ENCODE measurements at regions not wholly inside any gene's neighbourhood (a gene's known extent, or its start where the extent isn't known, plus 50 kb on each side); places are given as distances from the start of the nearest gene placed in this dataset.
A peak's percentile ranks its signal among the peaks of the same experiment; 100 is the strongest.
"Not testable (repeated sequence)": the region's sequence is repeated elsewhere in the genome, so short reads cannot be mapped to it uniquely, and the experiment has no call there.

- H3K4me3 Mint-ChIP-seq; H3K27me3 Mint-ChIP-seq (ENCODE audit: low read depth); H3K9me3 Mint-ChIP-seq (ENCODE audit: insufficient read depth); H3K4me1 Mint-ChIP-seq (ENCODE audit: low read depth); DNase-seq; H3K36me3 Mint-ChIP-seq (ENCODE audit: low read depth); POLR2A ChIA-PET; H3K27ac Mint-ChIP-seq; CTCF ChIA-PET; ATAC-seq: not testable (repeated sequence)
These were observed 169.3 kb downstream of the INHBB start for GRCh38 chr2:120515066-120515758.

- Mint-ChIP-seq H3K36me3 (ENCODE audit: low read depth) (no peaks in the 10 kb centered on the region), H3K4me1 (ENCODE audit: low read depth) (no peaks in the 10 kb centered on the region), H3K27ac (no peak overlapping the region), H3K4me3 (no peak overlapping the region), H3K27me3 (ENCODE audit: low read depth) (peaks cover 2% of the 10 kb centered on the region), H3K9me3 (ENCODE audit: insufficient read depth) (no peaks in the 10 kb centered on the region)
- no peak for ATAC-seq
- ChIA-PET POLR2A (no interaction called here), CTCF (no interaction called here)
- no peak for DNase-seq
These were observed 170.1 kb downstream of the INHBB start for GRCh38 chr2:120515759-120516678.

DNA sequence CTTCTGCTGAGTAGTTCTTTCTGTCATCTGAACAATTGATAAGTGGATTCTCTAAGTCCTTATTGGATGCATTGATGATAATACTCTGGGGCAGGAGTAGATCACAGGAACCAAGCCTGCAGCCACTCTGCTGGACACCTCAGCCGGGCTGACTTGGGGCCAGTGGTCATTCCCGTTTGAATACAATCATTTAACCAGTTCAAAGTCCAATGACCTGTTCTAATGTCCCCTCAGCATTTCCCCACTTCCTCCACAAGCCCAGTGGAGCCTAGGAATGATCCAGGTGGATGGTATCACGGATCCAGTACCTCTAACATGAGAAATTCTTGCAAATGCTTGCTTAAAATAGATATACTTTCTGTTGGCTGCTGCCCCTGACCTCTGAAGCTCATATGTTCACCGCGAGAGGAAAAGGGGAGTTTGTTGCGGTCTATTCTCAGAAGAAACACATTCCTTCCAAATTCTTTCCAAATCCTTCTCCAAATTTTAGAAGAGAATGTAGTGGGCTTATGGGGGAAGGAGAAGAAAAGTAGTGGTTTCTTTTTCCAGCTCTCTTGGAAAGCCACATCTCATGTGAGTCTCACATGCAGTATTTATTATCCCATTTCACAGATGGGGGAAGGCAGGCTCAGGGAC, 170.9 kb downstream of the INHBB start:
- no peak overlapping the region for H3K4me3 Mint-ChIP-seq
- POLR2A ChIA-PET, result no interaction called here
- peaks cover 2% of the 10 kb centered on the region for H3K27me3 Mint-ChIP-seq (ENCODE audit: low read depth)
- no peaks in the 10 kb centered on the region for H3K9me3 Mint-ChIP-seq (ENCODE audit: insufficient read depth)
- H3K4me1 Mint-ChIP-seq (ENCODE audit: low read depth), result no peaks in the 10 kb centered on the region
- CTCF ChIA-PET, result no interaction called here
- ATAC-seq (no peak), DNase-seq (no peak)
- no peak overlapping the region for H3K27ac Mint-ChIP-seq
- H3K36me3 Mint-ChIP-seq (ENCODE audit: low read depth), result no peaks in the 10 kb centered on the region

GRCh38 chr2:120517751-120518469, 172.0 kb downstream of the INHBB start:
- Mint-ChIP-seq H3K4me3 (no peak overlapping the region), H3K4me1 (ENCODE audit: low read depth) (no peaks in the 10 kb centered on the region), H3K36me3 (ENCODE audit: low read depth) (no peaks in the 10 kb centered on the region), H3K27me3 (ENCODE audit: low read depth) (peaks cover 5% of the 10 kb centered on the region), H3K27ac (no peak overlapping the region), H3K9me3 (ENCODE audit: insufficient read depth) (no peaks in the 10 kb centered on the region)
- ATAC-seq (no peak), DNase-seq (no peak)
- ChIA-PET CTCF (no interaction called here), POLR2A (no interaction called here)

- CTCF ChIA-PET, result interaction anchor here (0.6 kb wide), 1 partner anchor 344 kb away, joined by 3 read pairs; no protein-coding TSS in a partner anchor
- POLR2A ChIA-PET, result interaction anchor here (0.7 kb wide), 1 partner anchor 28 kb away, joined by 3 read pairs; no protein-coding TSS in a partner anchor
- H3K27ac Mint-ChIP-seq, result no peak overlapping the region
- no peak overlapping the region for H3K4me3 Mint-ChIP-seq
- H3K36me3 Mint-ChIP-seq (ENCODE audit: low read depth), result no peaks in the 10 kb centered on the region
- no peak for ATAC-seq
- DNase-seq, result no peak
- H3K27me3 Mint-ChIP-seq (ENCODE audit: low read depth), result peaks cover 12% of the 10 kb centered on the region
- H3K4me1 Mint-ChIP-seq (ENCODE audit: low read depth), result no peaks in the 10 kb centered on the region
- no peaks in the 10 kb centered on the region for H3K9me3 Mint-ChIP-seq (ENCODE audit: insufficient read depth)
These were observed 172.9 kb downstream of the INHBB start for GRCh38 chr2:120518819-120519218.

GRCh38 chr2:120519469-120519868, 173.5 kb downstream of the INHBB start:
- H3K27ac Mint-ChIP-seq, result no peak overlapping the region

GRCh38 chr2:120520454-120520853, 174.5 kb downstream of the INHBB start:
- no peak overlapping the region for H3K4me3 Mint-ChIP-seq
- CTCF ChIA-PET, result interaction anchor here (0.7 kb wide), 1 partner anchor 34 kb away, joined by 3 read pairs; no protein-coding TSS in a partner anchor
- POLR2A ChIA-PET, result no interaction called here
- ATAC-seq (no peak), DNase-seq (no peak)
- H3K27ac Mint-ChIP-seq, result no peak overlapping the region
- no peaks in the 10 kb centered on the region for H3K9me3 Mint-ChIP-seq (ENCODE audit: insufficient read depth)
- H3K36me3 Mint-ChIP-seq (ENCODE audit: low read depth), result no peaks in the 10 kb centered on the region
- H3K27me3 Mint-ChIP-seq (ENCODE audit: low read depth), result peaks cover 12% of the 10 kb centered on the region
- no peaks in the 10 kb centered on the region for H3K4me1 Mint-ChIP-seq (ENCODE audit: low read depth)

More at GRCh38 chr2:120519469-120519868, 173.5 kb downstream of the INHBB start:
- no peaks in the 10 kb centered on the region for H3K36me3 Mint-ChIP-seq (ENCODE audit: low read depth)
- no peaks in the 10 kb centered on the region for H3K9me3 Mint-ChIP-seq (ENCODE audit: insufficient read depth)
- ATAC-seq, result no peak
- no peak for DNase-seq
- H3K4me3 Mint-ChIP-seq, result no peak overlapping the region
- peaks cover 12% of the 10 kb centered on the region for H3K27me3 Mint-ChIP-seq (ENCODE audit: low read depth)
- no peaks in the 10 kb centered on the region for H3K4me1 Mint-ChIP-seq (ENCODE audit: low read depth)
- ChIA-PET CTCF (no interaction called here), POLR2A (no interaction called here)

- ATAC-seq (no peak), DNase-seq (peak; percentile 58)
- Mint-ChIP-seq H3K27ac (no peak overlapping the region), H3K9me3 (ENCODE audit: insufficient read depth) (no peaks in the 10 kb centered on the region), H3K4me1 (ENCODE audit: low read depth) (no peaks in the 10 kb centered on the region), H3K4me3 (no peak overlapping the region), H3K27me3 (ENCODE audit: low read depth) (peaks cover 10% of the 10 kb centered on the region), H3K36me3 (ENCODE audit: low read depth) (no peaks in the 10 kb centered on the region)
- ChIA-PET POLR2A (no interaction called here), CTCF (interaction anchor here (0.7 kb wide), 1 partner anchor 35 kb away, joined by 3 read pairs; no protein-coding TSS in a partner anchor)
These were observed 175.3 kb downstream of the INHBB start for GRCh38 chr2:120520929-120521912.

DNA sequence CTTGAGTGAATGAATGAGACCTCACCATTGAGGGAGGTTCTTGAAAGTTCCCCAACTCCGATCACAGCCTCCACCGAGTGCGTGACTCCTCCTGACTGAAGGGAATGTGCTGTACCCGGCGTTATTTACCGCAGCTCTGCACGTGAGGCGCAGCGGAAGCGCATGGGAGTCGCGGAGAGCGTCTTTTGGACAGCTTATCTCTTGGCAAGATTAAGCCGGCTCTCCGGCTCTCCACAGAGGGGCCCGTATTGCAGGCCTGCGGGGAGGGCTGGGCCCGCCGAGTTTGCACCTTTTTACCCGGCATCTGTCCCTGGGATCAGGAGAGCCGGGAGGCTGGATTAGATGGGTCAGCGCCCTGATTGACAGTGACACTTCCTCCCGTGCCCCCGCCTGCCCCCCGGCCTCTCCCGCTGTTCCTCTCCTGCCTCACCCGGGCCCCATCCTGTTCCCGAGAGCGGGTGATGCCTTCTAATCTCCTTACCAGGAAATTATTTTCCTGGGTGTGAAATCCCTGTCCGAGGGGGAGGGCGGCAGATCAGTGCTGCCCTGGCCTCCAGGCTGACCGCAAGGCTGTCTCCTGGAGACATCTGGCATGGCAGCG, 176.3 kb downstream of the INHBB start:
- Mint-ChIP-seq H3K4me3 (no peak overlapping the region), H3K27ac (no peak overlapping the region)

DNA sequence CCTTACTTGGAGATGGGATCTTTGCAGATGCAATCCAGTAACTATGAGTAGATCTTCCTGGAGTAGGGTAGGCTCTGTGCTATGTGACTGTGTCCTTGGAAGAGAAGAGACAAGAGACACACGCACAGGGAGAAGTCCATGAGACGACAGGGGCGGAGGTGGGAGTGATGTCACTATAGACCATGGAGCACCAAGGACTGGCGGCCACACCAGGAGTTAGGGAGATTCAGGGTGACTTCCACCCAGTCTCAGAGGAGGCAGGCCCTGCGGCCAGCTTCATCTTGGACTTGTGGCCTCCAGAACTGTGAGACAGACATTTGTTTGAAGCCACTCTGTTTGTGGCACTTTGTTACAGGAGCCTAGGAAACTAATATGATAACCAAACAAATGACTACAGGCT, 177.8 kb downstream of the INHBB start:
- POLR2A ChIA-PET, result no interaction called here
- ATAC-seq, result no peak
- H3K4me3 Mint-ChIP-seq, result no peak overlapping the region
- no peaks in the 10 kb centered on the region for H3K4me1 Mint-ChIP-seq (ENCODE audit: low read depth)
- H3K27ac Mint-ChIP-seq, result no peak overlapping the region
- CTCF ChIA-PET, result no interaction called here
- H3K9me3 Mint-ChIP-seq (ENCODE audit: insufficient read depth), result no peaks in the 10 kb centered on the region
- peaks cover 10% of the 10 kb centered on the region for H3K27me3 Mint-ChIP-seq (ENCODE audit: low read depth)
- DNase-seq, result no peak
- H3K36me3 Mint-ChIP-seq (ENCODE audit: low read depth), result no peaks in the 10 kb centered on the region

More for the DNA sequence above, 176.3 kb downstream of the INHBB start:
- DNase-seq (no peak), ATAC-seq (no peak)
- H3K9me3 Mint-ChIP-seq (ENCODE audit: insufficient read depth), result no peaks in the 10 kb centered on the region
- H3K4me1 Mint-ChIP-seq (ENCODE audit: low read depth), result no peaks in the 10 kb centered on the region
- H3K36me3 Mint-ChIP-seq (ENCODE audit: low read depth), result no peaks in the 10 kb centered on the region
- H3K27me3 Mint-ChIP-seq (ENCODE audit: low read depth), result peaks cover 10% of the 10 kb centered on the region
- POLR2A ChIA-PET, result no interaction called here
- CTCF ChIA-PET, result no interaction called here
